ENCODE measurements at regions not wholly inside any gene's neighbourhood (a gene's known extent, or its start where the extent isn't known, plus 50 kb on each side); places are given as distances from the start of the nearest gene placed in this dataset.

- no peaks in the 10 kb centered on the region for H3K9me3 ChIP-seq
- H3K27ac ChIP-seq = no peak overlapping the region
- H3K4me3 ChIP-seq = no peak overlapping the region
- no peak for DNase-seq
- TF ChIP-seq CTCF (IDR thresholded peaks at IDR 0.05) = no peak
- H3K27me3 ChIP-seq (ENCODE audit: low read depth) = no peaks in the 10 kb centered on the region
- no peak for ATAC-seq
- intact Hi-C loops (cut with DNase I) = no loop called here
- no peaks in the 10 kb centered on the region for H3K36me3 ChIP-seq
- no peaks in the 10 kb centered on the region for H3K4me1 ChIP-seq
Measured at GRCh38 chr5:5652181-5652580, 229.7 kb downstream of the ICE1 start.

GRCh38 chr5:5650949-5651348 is 228.5 kb downstream of the ICE1 start:
- ATAC-seq (no peak), DNase-seq (no peak)
- intact Hi-C loops (cut with DNase I) = no loop called here
- H3K27ac ChIP-seq = no peak overlapping the region
- H3K9me3 ChIP-seq = no peaks in the 10 kb centered on the region
- no peaks in the 10 kb centered on the region for H3K27me3 ChIP-seq (ENCODE audit: low read depth)
- no peaks in the 10 kb centered on the region for H3K4me1 ChIP-seq
- no peak overlapping the region for H3K4me3 ChIP-seq
- H3K36me3 ChIP-seq = no peaks in the 10 kb centered on the region
- no peak for TF ChIP-seq CTCF (IDR thresholded peaks at IDR 0.05)

GRCh38 chr5:5650242-5650641 is 227.8 kb downstream of the ICE1 start:
- H3K9me3 ChIP-seq = no peaks in the 10 kb centered on the region
- no peak overlapping the region for H3K27ac ChIP-seq
- intact Hi-C loops (cut with DNase I) = no loop called here
- H3K4me3 ChIP-seq = no peak overlapping the region
- no peaks in the 10 kb centered on the region for H3K36me3 ChIP-seq
- no peaks in the 10 kb centered on the region for H3K27me3 ChIP-seq (ENCODE audit: low read depth)
- ATAC-seq (no peak), DNase-seq (no peak)
- H3K4me1 ChIP-seq = no peaks in the 10 kb centered on the region
- TF ChIP-seq CTCF (IDR thresholded peaks at IDR 0.05) = no peak

GRCh38 chr5:5649641-5650040 is 227.2 kb downstream of the ICE1 start:
- Histone ChIP-seq H3K4me3 (no peak overlapping the region), H3K36me3 (no peaks in the 10 kb centered on the region), H3K4me1 (no peaks in the 10 kb centered on the region), H3K27me3 (ENCODE audit: low read depth) (no peaks in the 10 kb centered on the region), H3K27ac (no peak overlapping the region), H3K9me3 (no peaks in the 10 kb centered on the region)
- intact Hi-C loops (cut with DNase I) = no loop called here
- no peak for ATAC-seq
- no peak for TF ChIP-seq CTCF (IDR thresholded peaks at IDR 0.05)
- DNase-seq = no peak

- no peaks in the 10 kb centered on the region for H3K4me1 ChIP-seq
- no peaks in the 10 kb centered on the region for H3K27me3 ChIP-seq (ENCODE audit: low read depth)
- no peaks in the 10 kb centered on the region for H3K36me3 ChIP-seq
- no peaks in the 10 kb centered on the region for H3K9me3 ChIP-seq
- ATAC-seq (no peak), DNase-seq (no peak)
- TF ChIP-seq CTCF (IDR thresholded peaks at IDR 0.05) = no peak
- intact Hi-C loops (cut with DNase I) = no loop called here
- H3K27ac ChIP-seq = no peak overlapping the region
- H3K4me3 ChIP-seq = no peak overlapping the region
Measured at GRCh38 chr5:5648694-5649093, 226.2 kb downstream of the ICE1 start.

GRCh38 chr5:5645891-5646290 is 223.4 kb downstream of the ICE1 start:
- Histone ChIP-seq H3K4me3 (no peak overlapping the region), H3K4me1 (no peaks in the 10 kb centered on the region), H3K27ac (no peak overlapping the region), H3K27me3 (ENCODE audit: low read depth) (no peaks in the 10 kb centered on the region), H3K9me3 (no peaks in the 10 kb centered on the region), H3K36me3 (no peaks in the 10 kb centered on the region)
- TF ChIP-seq CTCF (IDR thresholded peaks at IDR 0.05) = no peak
- intact Hi-C loops (cut with DNase I) = no loop called here
- ATAC-seq (no peak), DNase-seq (no peak)

Data from lower lobe of right lung (tissue), 2 donors.